Activated CD4-positive, alpha-beta T cell treated with anti-CD3 and anti-CD28 coated beads, Interleukin-2, Interleukin-4, amounts not matched to agents 100 ng/mL and 50 ng/mL, durations not matched to agents 16 hours and 8 hours (primary cell): ENCODE measurements at regions not wholly inside any gene's neighbourhood (a gene's known extent, or its start where the extent isn't known, plus 50 kb on each side); places are given as distances from the start of the nearest gene placed in this dataset.

Source experiments
- DNase-seq: peaks from one replicate; pipeline ENCODE4 v3.0.0-alpha.2; 2020; ENCODE audit warnings: low spot score

DNA sequence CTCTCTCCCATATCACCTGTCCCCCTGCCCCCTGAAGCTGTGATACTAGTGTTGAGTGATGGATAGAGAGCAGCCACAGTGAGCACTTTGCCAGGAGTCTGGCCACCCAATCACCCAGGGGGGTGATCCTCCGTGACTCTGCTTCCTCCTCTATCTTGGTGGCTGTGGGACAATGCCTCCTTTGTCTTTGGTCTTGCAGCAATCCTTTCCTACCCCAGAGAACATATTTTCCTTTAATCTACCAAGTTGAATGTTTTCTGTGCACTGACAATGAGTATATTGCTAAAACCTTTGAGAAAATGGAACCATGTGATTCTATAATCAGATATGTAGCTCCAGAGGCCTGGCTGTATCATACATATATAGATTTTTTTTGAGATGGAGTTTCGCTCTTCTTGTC is 58.1 kb upstream of the HEPHL1 start:
- no peak for DNase-seq

DNA sequence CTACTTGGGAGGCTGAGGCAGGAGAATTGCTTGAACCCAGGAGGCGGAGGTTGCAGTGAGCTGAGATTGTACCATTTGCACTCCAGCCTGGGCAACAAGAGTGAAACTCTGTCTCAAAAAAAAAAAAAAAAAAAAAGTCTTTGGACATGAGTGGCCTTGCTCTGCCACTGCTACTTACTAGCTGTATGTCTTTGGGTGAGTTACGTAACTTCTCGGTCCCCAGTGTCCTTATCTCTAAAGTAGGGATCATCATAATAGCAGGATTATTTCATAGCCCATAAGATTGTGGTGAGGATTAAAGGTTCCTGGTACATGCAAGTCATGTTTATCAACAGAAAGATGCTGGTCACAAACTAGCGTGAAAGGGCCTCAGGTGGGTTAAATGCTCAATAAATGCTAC is 53.9 kb upstream of the HEPHL1 start:
- no peak for DNase-seq

DNA sequence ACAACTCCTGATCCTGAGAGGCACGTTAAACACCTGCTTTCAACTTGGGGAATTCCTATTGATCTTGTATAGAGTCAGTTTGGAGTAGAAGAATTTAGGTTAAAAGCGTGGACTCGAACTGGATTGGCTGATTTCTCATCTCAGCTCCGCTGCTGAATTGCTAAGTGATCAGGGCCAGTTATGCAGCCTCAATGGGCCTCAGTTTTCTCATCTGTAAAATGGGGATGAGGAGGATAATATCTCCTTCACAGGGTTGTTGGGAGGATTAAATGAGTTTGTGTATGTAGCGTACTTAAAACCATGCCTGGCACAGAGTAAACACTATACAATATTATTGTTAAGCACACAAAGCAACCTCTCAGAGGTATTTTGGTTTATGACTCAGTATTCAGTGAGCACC is 53.2 kb upstream of the HEPHL1 start:
- no peak for DNase-seq

DNA sequence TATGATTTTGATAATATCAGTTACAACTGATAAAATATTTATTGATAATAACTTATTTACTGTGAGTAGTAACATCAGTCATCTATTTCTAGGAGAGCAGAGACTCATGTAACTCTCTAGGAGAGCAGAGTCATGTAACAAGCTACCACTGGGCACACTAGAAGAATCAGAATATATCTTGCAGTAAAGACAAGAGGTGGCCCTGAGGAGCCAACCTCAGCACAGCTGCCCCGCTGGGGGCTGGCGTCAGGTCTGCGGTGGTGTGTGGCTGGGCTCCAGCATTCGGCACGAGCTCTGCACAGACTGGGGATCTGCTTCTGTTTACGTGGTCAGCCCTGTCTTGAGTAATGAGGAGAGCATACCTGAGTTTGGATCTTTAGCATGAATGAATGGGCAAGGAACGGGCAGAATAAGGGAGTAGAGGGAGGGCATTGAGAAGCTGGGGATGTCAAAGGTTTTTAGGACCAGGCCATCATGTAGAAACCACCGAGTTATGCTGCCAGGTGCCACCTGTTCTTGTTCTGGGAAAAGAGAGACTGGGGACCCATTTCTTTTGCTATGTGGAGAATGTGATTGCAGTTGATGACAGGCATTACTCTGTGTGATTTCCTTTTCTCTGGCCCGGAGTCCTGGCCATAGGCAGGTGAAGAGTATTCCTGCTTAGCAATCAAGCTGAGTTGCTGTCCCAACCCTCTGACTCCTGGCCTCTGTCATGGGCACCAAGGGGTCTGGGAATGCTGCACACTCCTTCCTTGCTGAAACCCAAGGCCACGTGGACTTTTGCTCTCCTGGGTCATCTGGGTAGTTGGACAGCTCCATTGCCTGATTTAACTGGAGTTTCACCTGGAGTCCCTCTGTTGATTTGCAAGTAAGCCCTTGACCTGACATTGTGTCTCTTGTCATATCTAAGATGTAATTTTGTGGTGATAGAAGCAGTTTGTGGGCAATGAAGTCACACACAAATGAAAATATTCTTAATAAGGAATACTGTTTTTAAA is 50.9 kb upstream of the HEPHL1 start:
- DNase-seq = no peak
